PFSK-1 (cell line): ENCODE measurements at regions not wholly inside any gene's neighbourhood (a gene's known extent, or its start where the extent isn't known, plus 50 kb on each side); places are given as distances from the start of the nearest gene placed in this dataset.

ENCODE experiments used
- FOXP2 ChIP-seq: optimal IDR thresholded peaks from 2 replicates; pipeline ENCODE3; 2011; ENCODE audit warnings: borderline replicate concordance, control low read depth, inconsistent platforms; ENCODE audit not compliant: insufficient read depth; ENCODE audit errors: extremely low read length, extremely low read depth
- POLR2AphosphoS5 ChIP-seq: IDR thresholded peaks from 2 replicates; pipeline ENCODE4 v1.6.1; 2012; ENCODE audit warnings: low read depth, mild to moderate bottlenecking, control low read depth, low read length, moderate library complexity
- SIN3A ChIP-seq: IDR thresholded peaks from 2 replicates; pipeline ENCODE4 v1.6.1; 2012; ENCODE audit warnings: mild to moderate bottlenecking, low read length, moderate library complexity, borderline replicate concordance; ENCODE audit not compliant: insufficient read depth
- TF ChIP-seq, protein P1 (sequence below), 2 experiments: IDR thresholded peaks; 2 replicates each; pipeline versions ENCODE4 v1.6.1 to v1.8.0; 2011 to 2012; ENCODE audit warnings: low read depth in 2 of 2, low read length in 2 of 2, control low read depth in 1 of 2, inconsistent platforms in 1 of 2, mild to moderate bottlenecking in 1 of 2, moderate library complexity in 1 of 2; ENCODE audit not compliant: insufficient read depth in 1 of 2

DNA sequence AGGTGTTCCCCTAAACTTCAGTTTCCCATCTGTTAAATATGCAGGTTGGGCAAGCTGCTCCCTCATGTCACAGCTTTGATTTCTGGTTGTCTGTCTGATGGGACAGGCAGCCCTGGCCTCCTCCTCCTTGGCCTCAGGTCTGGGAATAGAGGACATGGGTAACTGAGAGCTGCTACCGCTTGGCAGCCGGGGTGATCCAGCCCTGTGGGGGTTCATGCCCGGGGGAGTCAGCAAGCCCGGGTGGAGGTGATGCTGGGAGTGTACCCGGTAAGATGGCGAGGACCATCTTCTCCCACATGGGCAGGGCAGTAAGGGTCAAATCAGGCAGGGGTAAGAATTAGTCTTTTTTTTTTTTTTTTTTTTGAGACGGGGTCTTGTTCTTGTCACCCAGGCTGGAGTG is 845.0 kb downstream of the TBC1D22A start:
- no peak for TF ChIP-seq SIN3A
- TF ChIP-seq POLR2AphosphoS5, result no peak
- TF ChIP-seq FOXP2, result no peak
- TF ChIP-seq, protein P1, sequence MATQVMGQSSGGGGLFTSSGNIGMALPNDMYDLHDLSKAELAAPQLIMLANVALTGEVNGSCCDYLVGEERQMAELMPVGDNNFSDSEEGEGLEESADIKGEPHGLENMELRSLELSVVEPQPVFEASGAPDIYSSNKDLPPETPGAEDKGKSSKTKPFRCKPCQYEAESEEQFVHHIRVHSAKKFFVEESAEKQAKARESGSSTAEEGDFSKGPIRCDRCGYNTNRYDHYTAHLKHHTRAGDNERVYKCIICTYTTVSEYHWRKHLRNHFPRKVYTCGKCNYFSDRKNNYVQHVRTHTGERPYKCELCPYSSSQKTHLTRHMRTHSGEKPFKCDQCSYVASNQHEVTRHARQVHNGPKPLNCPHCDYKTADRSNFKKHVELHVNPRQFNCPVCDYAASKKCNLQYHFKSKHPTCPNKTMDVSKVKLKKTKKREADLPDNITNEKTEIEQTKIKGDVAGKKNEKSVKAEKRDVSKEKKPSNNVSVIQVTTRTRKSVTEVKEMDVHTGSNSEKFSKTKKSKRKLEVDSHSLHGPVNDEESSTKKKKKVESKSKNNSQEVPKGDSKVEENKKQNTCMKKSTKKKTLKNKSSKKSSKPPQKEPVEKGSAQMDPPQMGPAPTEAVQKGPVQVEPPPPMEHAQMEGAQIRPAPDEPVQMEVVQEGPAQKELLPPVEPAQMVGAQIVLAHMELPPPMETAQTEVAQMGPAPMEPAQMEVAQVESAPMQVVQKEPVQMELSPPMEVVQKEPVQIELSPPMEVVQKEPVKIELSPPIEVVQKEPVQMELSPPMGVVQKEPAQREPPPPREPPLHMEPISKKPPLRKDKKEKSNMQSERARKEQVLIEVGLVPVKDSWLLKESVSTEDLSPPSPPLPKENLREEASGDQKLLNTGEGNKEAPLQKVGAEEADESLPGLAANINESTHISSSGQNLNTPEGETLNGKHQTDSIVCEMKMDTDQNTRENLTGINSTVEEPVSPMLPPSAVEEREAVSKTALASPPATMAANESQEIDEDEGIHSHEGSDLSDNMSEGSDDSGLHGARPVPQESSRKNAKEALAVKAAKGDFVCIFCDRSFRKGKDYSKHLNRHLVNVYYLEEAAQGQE (IDR thresholded peaks at IDR 0.05; ENCODE audit: insufficient read depth in 1 of 2, low read depth in 2 of 2, low read length in 2 of 2), result no peak
